H9 (cell line): ENCODE measurements at regions not wholly inside any gene's neighbourhood (a gene's known extent, or its start where the extent isn't known, plus 50 kb on each side); places are given as distances from the start of the nearest gene placed in this dataset.

ENCODE experiments used
- DNase-seq: peaks from one replicate; pipeline ENCODE4 v3.0.0-alpha.2; 2017
- H2AFZ ChIP-seq: one replicate; pipeline ENCODE4 v1.6.1; 2013; ENCODE audit warnings: mild to moderate bottlenecking, low read length, control low read depth, moderate library complexity
- H2AK5ac ChIP-seq: 2 replicates; pipeline ENCODE4 v1.6.1; 2013; ENCODE audit warnings: low read length, control low read depth, mixed read lengths; ENCODE audit not compliant: insufficient read length
- H2BK120ac ChIP-seq: one replicate; pipeline ENCODE4 v1.6.1; 2013; ENCODE audit warnings: low read depth, mild to moderate bottlenecking, low read length, control low read depth, inconsistent platforms; ENCODE audit not compliant: poor library complexity, severe bottlenecking
- H2BK12ac ChIP-seq: 2 replicates; pipeline ENCODE4 v1.6.1; 2013; ENCODE audit warnings: low read length, control low read depth, mixed read lengths, low read depth; ENCODE audit not compliant: insufficient read length
- H2BK15ac ChIP-seq: 2 replicates; pipeline ENCODE4 v1.6.1; 2013; ENCODE audit warnings: low read depth, low read length, control low read depth
- H2BK20ac ChIP-seq: one replicate; pipeline ENCODE4 v1.6.1; 2013; ENCODE audit warnings: low read depth, mild to moderate bottlenecking, low read length, control low read depth, inconsistent platforms; ENCODE audit not compliant: poor library complexity, severe bottlenecking
- H2BK5ac ChIP-seq: 2 replicates; pipeline ENCODE4 v1.6.1; 2013; ENCODE audit warnings: low read length, control low read depth, mixed read lengths; ENCODE audit not compliant: insufficient read length
- H3K14ac ChIP-seq: 2 replicates; pipeline ENCODE4 v1.6.1; 2013; ENCODE audit warnings: low read length, control low read depth; ENCODE audit not compliant: insufficient read depth
- H3K18ac ChIP-seq: 2 replicates; pipeline ENCODE4 v1.6.1; 2013; ENCODE audit warnings: low read depth, mild to moderate bottlenecking, mixed read lengths, low read length, control low read depth; ENCODE audit not compliant: insufficient read length
- H3K23ac ChIP-seq: 2 replicates; pipeline ENCODE4 v1.6.1; 2013; ENCODE audit warnings: low read length, control low read depth, mixed read lengths, low read depth; ENCODE audit not compliant: insufficient read length
- H3K23me2 ChIP-seq: 2 replicates; pipeline ENCODE4 v1.6.1; 2013; ENCODE audit warnings: low read depth, mild to moderate bottlenecking, mixed read lengths, low read length, control low read depth; ENCODE audit not compliant: insufficient read length, poor library complexity, severe bottlenecking
- H3K27ac ChIP-seq: 2 replicates; pipeline ENCODE4 v1.5.1; 2013; ENCODE audit warnings: low read length, control low read depth, mixed read lengths, low read depth; ENCODE audit not compliant: insufficient read length
- H3K27me3 ChIP-seq: 2 replicates; pipeline ENCODE4 v1.6.1; 2013; ENCODE audit warnings: low read length, control low read depth, inconsistent platforms; ENCODE audit not compliant: insufficient read depth
- H3K4ac ChIP-seq: 2 replicates; pipeline ENCODE4 v1.6.1; 2013; ENCODE audit warnings: low read depth, mild to moderate bottlenecking, control low read depth, inconsistent platforms, low read length, moderate library complexity
- H3K4me1 ChIP-seq: 2 replicates; pipeline ENCODE4 v1.6.1; 2013; ENCODE audit warnings: low read length, control low read depth, inconsistent platforms; ENCODE audit not compliant: insufficient read depth
- H3K4me2 ChIP-seq: 2 replicates; pipeline ENCODE4 v1.6.1; 2013; ENCODE audit warnings: low read length, control low read depth, mixed read lengths; ENCODE audit not compliant: insufficient read length, insufficient read depth
- H3K56ac ChIP-seq: 2 replicates; pipeline ENCODE4 v1.6.1; 2013; ENCODE audit warnings: low read depth, mild to moderate bottlenecking, mixed read lengths, low read length, control low read depth; ENCODE audit not compliant: insufficient read length
- H3K79me1 ChIP-seq: 2 replicates; pipeline ENCODE4 v1.6.1; 2013; ENCODE audit warnings: low read depth, mild to moderate bottlenecking, moderate library complexity, low read length, control low read depth, inconsistent platforms; ENCODE audit not compliant: insufficient read depth, poor library complexity, severe bottlenecking
- H3K79me2 ChIP-seq: 2 replicates; pipeline ENCODE4 v1.6.1; 2013; ENCODE audit warnings: low read length, control low read depth, inconsistent platforms; ENCODE audit not compliant: insufficient read depth
- H3K9ac ChIP-seq: 2 replicates; pipeline ENCODE4 v1.6.1; 2013; ENCODE audit warnings: low read length, control low read depth, mixed read lengths; ENCODE audit not compliant: insufficient read length; ENCODE audit errors: extremely low read depth
- H3K9me3 ChIP-seq: one replicate; pipeline ENCODE4 v1.6.1; 2013; ENCODE audit warnings: low read depth, low read length, inconsistent platforms; ENCODE audit not compliant: control insufficient read depth
- H3T11ph ChIP-seq: one replicate; pipeline ENCODE4 v1.6.1; 2013; ENCODE audit warnings: mild to moderate bottlenecking, low read length, control low read depth, inconsistent platforms
- H4K20me1 ChIP-seq: one replicate; pipeline ENCODE4 v1.6.1; 2013; ENCODE audit not compliant: control insufficient read depth, insufficient read length, insufficient read depth
- H4K5ac ChIP-seq: 2 replicates; pipeline ENCODE4 v1.6.1; 2013; ENCODE audit warnings: low read depth, mild to moderate bottlenecking, mixed read lengths, low read length, control low read depth; ENCODE audit not compliant: insufficient read length
- H4K8ac ChIP-seq: replicated peaks from 2 replicates; pipeline ENCODE4 v1.6.1; 2013; ENCODE audit warnings: low read length, control low read depth, mixed read lengths, low read depth; ENCODE audit not compliant: insufficient read length
- H4K91ac ChIP-seq: 2 replicates; pipeline ENCODE4 v1.6.1; 2013; ENCODE audit warnings: low read depth, mild to moderate bottlenecking, moderate library complexity, mixed read lengths, low read length, control low read depth; ENCODE audit not compliant: insufficient read length
- H3K27ac Mint-ChIP-seq, 3 experiments: 2 replicates in 2 of 3; 3 replicates in 1 of 3; pipeline ENCODE4 v1.8.0; 2020 to 2021; ENCODE audit warnings: mixed read lengths in 3 of 3, mild to moderate bottlenecking in 1 of 3, moderate library complexity in 1 of 3
- H3K27me3 Mint-ChIP-seq: 2 replicates; pipeline ENCODE4 v1.8.0; 2021; ENCODE audit warnings: low read depth, mild to moderate bottlenecking, moderate library complexity, mixed read lengths
- H3K36me3 Mint-ChIP-seq, 3 experiments: 2 replicates in 2 of 3; 3 replicates in 1 of 3; pipeline ENCODE4 v1.8.0; 2020 to 2021; ENCODE audit warnings: low read depth in 3 of 3, mixed read lengths in 3 of 3; ENCODE audit not compliant: insufficient read depth in 1 of 3
- H3K4me1 Mint-ChIP-seq, 2 experiments: 2 replicates each; pipeline ENCODE4 v1.8.0; 2020; ENCODE audit warnings: mixed read lengths in 2 of 2
- H3K4me3 Mint-ChIP-seq, 2 experiments: 2 replicates in 1 of 2; 3 replicates in 1 of 2; pipeline ENCODE4 v1.8.0; 2020 to 2021; ENCODE audit warnings: mild to moderate bottlenecking in 2 of 2, mixed read lengths in 2 of 2, moderate library complexity in 1 of 2
- H3K9me3 Mint-ChIP-seq, 2 experiments: 2 replicates in 1 of 2; 3 replicates in 1 of 2; pipeline ENCODE4 v1.8.0; 2020; ENCODE audit warnings: mild to moderate bottlenecking in 2 of 2, mixed read lengths in 2 of 2, moderate library complexity in 1 of 2
- CTCF ChIP-seq: fragments of 200-600 bp; sonication (generic); conservative IDR thresholded peaks from 3 replicates; pipeline ENCODE4 v1.8.0; 2021; ENCODE audit warnings: antibody characterized with exemption, mild to moderate bottlenecking
- WGBS: extraction: QIAGEN DNeasy Blood & Tissue Kit; methylation state at CpG from one replicate; pipeline ENCODE4 v1.1.7; 2013; ENCODE audit warnings: missing lambda C conversion rate, low lambda C conversion rate, mixed read lengths; ENCODE audit not compliant: insufficient read length; ENCODE audit errors: extremely low coverage; 5-methylcytosine and 5-hydroxymethylcytosine counted together

GRCh38 chr2:172248381-172248780, 145.7 kb upstream of the DLX2 start:
- peaks cover 5% of the 10 kb centered on the region; the same call in 1 of the 2 replicates for H3K4me1 ChIP-seq
- H3K4ac ChIP-seq: no peak overlapping the region
- no CpG with 5 or more reads among the region's 4 CpGs for WGBS
- H3K4me2 ChIP-seq: no peak overlapping the region
- H3K9ac ChIP-seq: no peak overlapping the region
- no peak for TF ChIP-seq CTCF
- H2BK15ac ChIP-seq: no peak overlapping the region
- H4K20me1 ChIP-seq: no peaks in the 10 kb centered on the region
- no peak overlapping the region for H3K14ac ChIP-seq
- no peaks in the 10 kb centered on the region for H3K79me1 ChIP-seq
- no peaks in the 10 kb centered on the region for H3K27me3 ChIP-seq
- H2AK5ac ChIP-seq: no peak overlapping the region
- H2BK120ac ChIP-seq: no peak overlapping the region
- no peak overlapping the region for H3K27ac Mint-ChIP-seq
- no peak overlapping the region for H3T11ph ChIP-seq
- H4K5ac ChIP-seq: no peak overlapping the region
- no peak overlapping the region for H3K27ac ChIP-seq
- no peak overlapping the region for H2BK5ac ChIP-seq
- no peak overlapping the region for H3K56ac ChIP-seq
- no peak overlapping the region for H2BK20ac ChIP-seq
- H3K18ac ChIP-seq: no peak overlapping the region
- H4K91ac ChIP-seq: no peak overlapping the region
- H3K4me3 Mint-ChIP-seq: no peak overlapping the region
- H3K9me3 Mint-ChIP-seq: no peaks in the 10 kb centered on the region
- H3K79me2 ChIP-seq: no peaks in the 10 kb centered on the region
- no peaks in the 10 kb centered on the region for H3K23me2 ChIP-seq
- peaks cover 3% of the 10 kb centered on the region for H3K27me3 Mint-ChIP-seq
- no peaks in the 10 kb centered on the region for H3K9me3 ChIP-seq
- no peak overlapping the region for H4K8ac ChIP-seq
- no peak for DNase-seq
- H3K23ac ChIP-seq: no peak overlapping the region
- H2AFZ ChIP-seq: no peak overlapping the region
- no peaks in the 10 kb centered on the region for H3K36me3 Mint-ChIP-seq
- H2BK12ac ChIP-seq: no peak overlapping the region
- H3K4me1 Mint-ChIP-seq: peaks cover 48 to 54% of the 10 kb centered on the region in 2 experiments
